ENCODE measurements at regions not wholly inside any gene's neighbourhood (a gene's known extent, or its start where the extent isn't known, plus 50 kb on each side); places are given as distances from the start of the nearest gene placed in this dataset.

DNA sequence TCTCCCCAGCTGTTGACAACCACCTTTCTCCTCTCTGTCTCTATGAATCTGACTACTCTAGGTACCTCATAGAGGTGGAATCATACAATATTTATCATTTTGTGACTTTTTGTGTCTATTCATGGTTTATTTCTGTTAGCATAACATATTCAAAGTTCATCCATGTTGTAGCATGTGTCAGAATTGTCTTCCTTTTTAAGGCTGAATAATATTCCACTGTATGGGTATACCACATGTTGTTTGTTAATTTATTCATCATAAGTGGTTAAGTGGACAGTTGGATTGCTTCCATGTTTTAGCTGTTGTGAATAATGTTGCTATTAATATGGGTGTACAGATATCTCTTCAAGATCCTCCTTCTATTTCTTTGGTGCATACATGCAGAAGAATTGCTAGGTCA, 69.9 kb upstream of the COMTD1 start:
- TF ChIP-seq EZH2 (IDR thresholded peaks at IDR 0.05) (no peak), POLR2AphosphoS5 (IDR thresholded peaks at IDR 0.05; ENCODE audit: borderline replicate concordance, low read depth, low read length) (no peak)

Measured in SK-N-MC (cell line).